H9 (cell line): ENCODE measurements at regions not wholly inside any gene's neighbourhood (a gene's known extent, or its start where the extent isn't known, plus 50 kb on each side); places are given as distances from the start of the nearest gene placed in this dataset.

ENCODE experiments used
- DNase-seq: peaks from one replicate; pipeline ENCODE4 v3.0.0-alpha.2; 2017
- H2AFZ ChIP-seq: one replicate; pipeline ENCODE4 v1.6.1; 2013; ENCODE audit warnings: mild to moderate bottlenecking, low read length, control low read depth, moderate library complexity
- H2AK5ac ChIP-seq: 2 replicates; pipeline ENCODE4 v1.6.1; 2013; ENCODE audit warnings: low read length, control low read depth, mixed read lengths; ENCODE audit not compliant: insufficient read length
- H2BK120ac ChIP-seq: one replicate; pipeline ENCODE4 v1.6.1; 2013; ENCODE audit warnings: low read depth, mild to moderate bottlenecking, low read length, control low read depth, inconsistent platforms; ENCODE audit not compliant: poor library complexity, severe bottlenecking
- H2BK12ac ChIP-seq: 2 replicates; pipeline ENCODE4 v1.6.1; 2013; ENCODE audit warnings: low read length, control low read depth, mixed read lengths, low read depth; ENCODE audit not compliant: insufficient read length
- H2BK15ac ChIP-seq: 2 replicates; pipeline ENCODE4 v1.6.1; 2013; ENCODE audit warnings: low read depth, low read length, control low read depth
- H2BK20ac ChIP-seq: one replicate; pipeline ENCODE4 v1.6.1; 2013; ENCODE audit warnings: low read depth, mild to moderate bottlenecking, low read length, control low read depth, inconsistent platforms; ENCODE audit not compliant: poor library complexity, severe bottlenecking
- H2BK5ac ChIP-seq: 2 replicates; pipeline ENCODE4 v1.6.1; 2013; ENCODE audit warnings: low read length, control low read depth, mixed read lengths; ENCODE audit not compliant: insufficient read length
- H3K14ac ChIP-seq: 2 replicates; pipeline ENCODE4 v1.6.1; 2013; ENCODE audit warnings: low read length, control low read depth; ENCODE audit not compliant: insufficient read depth
- H3K18ac ChIP-seq: 2 replicates; pipeline ENCODE4 v1.6.1; 2013; ENCODE audit warnings: low read depth, mild to moderate bottlenecking, mixed read lengths, low read length, control low read depth; ENCODE audit not compliant: insufficient read length
- H3K23ac ChIP-seq: 2 replicates; pipeline ENCODE4 v1.6.1; 2013; ENCODE audit warnings: low read length, control low read depth, mixed read lengths, low read depth; ENCODE audit not compliant: insufficient read length
- H3K23me2 ChIP-seq: 2 replicates; pipeline ENCODE4 v1.6.1; 2013; ENCODE audit warnings: low read depth, mild to moderate bottlenecking, mixed read lengths, low read length, control low read depth; ENCODE audit not compliant: insufficient read length, poor library complexity, severe bottlenecking
- H3K27ac ChIP-seq: 2 replicates; pipeline ENCODE4 v1.5.1; 2013; ENCODE audit warnings: low read length, control low read depth, mixed read lengths, low read depth; ENCODE audit not compliant: insufficient read length
- H3K27me3 ChIP-seq: 2 replicates; pipeline ENCODE4 v1.6.1; 2013; ENCODE audit warnings: low read length, control low read depth, inconsistent platforms; ENCODE audit not compliant: insufficient read depth
- H3K4ac ChIP-seq: 2 replicates; pipeline ENCODE4 v1.6.1; 2013; ENCODE audit warnings: low read depth, mild to moderate bottlenecking, control low read depth, inconsistent platforms, low read length, moderate library complexity
- H3K4me1 ChIP-seq: 2 replicates; pipeline ENCODE4 v1.6.1; 2013; ENCODE audit warnings: low read length, control low read depth, inconsistent platforms; ENCODE audit not compliant: insufficient read depth
- H3K4me2 ChIP-seq: 2 replicates; pipeline ENCODE4 v1.6.1; 2013; ENCODE audit warnings: low read length, control low read depth, mixed read lengths; ENCODE audit not compliant: insufficient read length, insufficient read depth
- H3K56ac ChIP-seq: 2 replicates; pipeline ENCODE4 v1.6.1; 2013; ENCODE audit warnings: low read depth, mild to moderate bottlenecking, mixed read lengths, low read length, control low read depth; ENCODE audit not compliant: insufficient read length
- H3K79me1 ChIP-seq: 2 replicates; pipeline ENCODE4 v1.6.1; 2013; ENCODE audit warnings: low read depth, mild to moderate bottlenecking, moderate library complexity, low read length, control low read depth, inconsistent platforms; ENCODE audit not compliant: insufficient read depth, poor library complexity, severe bottlenecking
- H3K79me2 ChIP-seq: 2 replicates; pipeline ENCODE4 v1.6.1; 2013; ENCODE audit warnings: low read length, control low read depth, inconsistent platforms; ENCODE audit not compliant: insufficient read depth
- H3K9ac ChIP-seq: 2 replicates; pipeline ENCODE4 v1.6.1; 2013; ENCODE audit warnings: low read length, control low read depth, mixed read lengths; ENCODE audit not compliant: insufficient read length; ENCODE audit errors: extremely low read depth
- H3K9me3 ChIP-seq: one replicate; pipeline ENCODE4 v1.6.1; 2013; ENCODE audit warnings: low read depth, low read length, inconsistent platforms; ENCODE audit not compliant: control insufficient read depth
- H3T11ph ChIP-seq: one replicate; pipeline ENCODE4 v1.6.1; 2013; ENCODE audit warnings: mild to moderate bottlenecking, low read length, control low read depth, inconsistent platforms
- H4K20me1 ChIP-seq: one replicate; pipeline ENCODE4 v1.6.1; 2013; ENCODE audit not compliant: control insufficient read depth, insufficient read length, insufficient read depth
- H4K5ac ChIP-seq: 2 replicates; pipeline ENCODE4 v1.6.1; 2013; ENCODE audit warnings: low read depth, mild to moderate bottlenecking, mixed read lengths, low read length, control low read depth; ENCODE audit not compliant: insufficient read length
- H4K8ac ChIP-seq: replicated peaks from 2 replicates; pipeline ENCODE4 v1.6.1; 2013; ENCODE audit warnings: low read length, control low read depth, mixed read lengths, low read depth; ENCODE audit not compliant: insufficient read length
- H4K91ac ChIP-seq: 2 replicates; pipeline ENCODE4 v1.6.1; 2013; ENCODE audit warnings: low read depth, mild to moderate bottlenecking, moderate library complexity, mixed read lengths, low read length, control low read depth; ENCODE audit not compliant: insufficient read length
- H3K27ac Mint-ChIP-seq, 3 experiments: 2 replicates in 2 of 3; 3 replicates in 1 of 3; pipeline ENCODE4 v1.8.0; 2020 to 2021; ENCODE audit warnings: mixed read lengths in 3 of 3, mild to moderate bottlenecking in 1 of 3, moderate library complexity in 1 of 3
- H3K27me3 Mint-ChIP-seq: 2 replicates; pipeline ENCODE4 v1.8.0; 2021; ENCODE audit warnings: low read depth, mild to moderate bottlenecking, moderate library complexity, mixed read lengths
- H3K36me3 Mint-ChIP-seq, 3 experiments: 2 replicates in 2 of 3; 3 replicates in 1 of 3; pipeline ENCODE4 v1.8.0; 2020 to 2021; ENCODE audit warnings: low read depth in 3 of 3, mixed read lengths in 3 of 3; ENCODE audit not compliant: insufficient read depth in 1 of 3
- H3K4me1 Mint-ChIP-seq, 2 experiments: 2 replicates each; pipeline ENCODE4 v1.8.0; 2020; ENCODE audit warnings: mixed read lengths in 2 of 2
- H3K4me3 Mint-ChIP-seq, 2 experiments: 2 replicates in 1 of 2; 3 replicates in 1 of 2; pipeline ENCODE4 v1.8.0; 2020 to 2021; ENCODE audit warnings: mild to moderate bottlenecking in 2 of 2, mixed read lengths in 2 of 2, moderate library complexity in 1 of 2
- H3K9me3 Mint-ChIP-seq, 2 experiments: 2 replicates in 1 of 2; 3 replicates in 1 of 2; pipeline ENCODE4 v1.8.0; 2020; ENCODE audit warnings: mild to moderate bottlenecking in 2 of 2, mixed read lengths in 2 of 2, moderate library complexity in 1 of 2
- CTCF ChIP-seq: fragments of 200-600 bp; sonication (generic); conservative IDR thresholded peaks from 3 replicates; pipeline ENCODE4 v1.8.0; 2021; ENCODE audit warnings: antibody characterized with exemption, mild to moderate bottlenecking
- WGBS: extraction: QIAGEN DNeasy Blood & Tissue Kit; methylation state at CpG from one replicate; pipeline ENCODE4 v1.1.7; 2013; ENCODE audit warnings: missing lambda C conversion rate, low lambda C conversion rate, mixed read lengths; ENCODE audit not compliant: insufficient read length; ENCODE audit errors: extremely low coverage; 5-methylcytosine and 5-hydroxymethylcytosine counted together

GRCh38 chr12:58728397-58728796 lies 191.9 kb downstream of the LRIG3 start:
- Histone ChIP-seq H3K23ac (no peak overlapping the region), H3K4me1 (no peaks in the 10 kb centered on the region), H3K79me1 (no peaks in the 10 kb centered on the region), H2BK12ac (no peak overlapping the region), H4K8ac (no peak overlapping the region), H3K4ac (no peak overlapping the region), H3K18ac (no peak overlapping the region), H3K23me2 (no peaks in the 10 kb centered on the region), H4K91ac (no peak overlapping the region), H2BK120ac (no peak overlapping the region), H3K14ac (no peak overlapping the region), H2AFZ (no peak overlapping the region), H2AK5ac (no peak overlapping the region), H2BK5ac (no peak overlapping the region), H3K27me3 (no peaks in the 10 kb centered on the region), H3K9ac (no peak overlapping the region), H2BK15ac (no peak overlapping the region), H2BK20ac (no peak overlapping the region), H4K5ac (no peak overlapping the region), H3K9me3 (no peaks in the 10 kb centered on the region), H3K4me2 (no peak overlapping the region), H3K56ac (no peak overlapping the region), H4K20me1 (no peaks in the 10 kb centered on the region), H3K79me2 (no peaks in the 10 kb centered on the region), H3T11ph (no peak overlapping the region), H3K27ac (no peak overlapping the region)
- TF ChIP-seq CTCF, result no peak
- Mint-ChIP-seq H3K27me3 (no peaks in the 10 kb centered on the region), H3K4me3 (no peak overlapping the region), H3K27ac (no peak overlapping the region), H3K36me3 (no peaks in the 10 kb centered on the region), H3K9me3 (no peaks in the 10 kb centered on the region), H3K4me1 (peaks cover 0 to under 1% of the 10 kb centered on the region in 2 experiments; a peak in 1 of 4 replicates)
- WGBS, result no CpG with 5 or more reads among the region's 1 CpG
- no peak for DNase-seq
